MCF 10A (cell line): ENCODE measurements at regions not wholly inside any gene's neighbourhood (a gene's known extent, or its start where the extent isn't known, plus 50 kb on each side); places are given as distances from the start of the nearest gene placed in this dataset.

Experiments used
- BruUV-seq: library from RNA; stranded (reverse); fragments of 400-500 nt; replicated peaks from 2 replicates; lab custom pipeline; 2021; lab: Mats Ljungman, UMichigan
- CTCF ChIA-PET: fragments of 300-600 bp; sonication (Branson Sonifier 250); formaldehyde crosslinking; extraction: SDS; loops from one replicate; lab custom pipeline; 2021; ENCODE audit warnings: antibody characterized with exemption, inconsistent platforms; lab: Yijun Ruan, JAX
- POLR2A ChIA-PET: fragments of 300-600, 350-650 bp; sonication (Branson Sonifier 250); formaldehyde crosslinking; extraction: SDS; loops from one replicate; lab custom pipeline; 2020; ENCODE audit warnings: antibody characterized with exemption, inconsistent platforms; lab: Yijun Ruan, JAX
- DNase-seq: peaks from one replicate; pipeline ENCODE4 v3.0.0-alpha.2; 2018; ENCODE audit not compliant: unreplicated experiment
- H3K27ac Mint-ChIP-seq: one replicate; pipeline ENCODE4 v1.8.0; 2022; ENCODE audit warnings: mild to moderate bottlenecking, low read depth, mixed read lengths; ENCODE audit not compliant: unreplicated experiment
- H3K27me3 Mint-ChIP-seq: one replicate; pipeline ENCODE4 v1.8.0; 2022; ENCODE audit warnings: mixed read lengths; ENCODE audit not compliant: insufficient read depth, unreplicated experiment
- H3K36me3 Mint-ChIP-seq: one replicate; pipeline ENCODE4 v1.8.0; 2022; ENCODE audit warnings: mild to moderate bottlenecking, moderate library complexity, mixed read lengths; ENCODE audit not compliant: insufficient read depth, unreplicated experiment
- H3K4me1 Mint-ChIP-seq: one replicate; pipeline ENCODE4 v1.8.0; 2022; ENCODE audit warnings: mixed read lengths; ENCODE audit not compliant: insufficient read depth, unreplicated experiment
- H3K4me3 Mint-ChIP-seq: one replicate; pipeline ENCODE4 v1.8.0; 2022; ENCODE audit warnings: mild to moderate bottlenecking, moderate library complexity, mixed read lengths; ENCODE audit not compliant: unreplicated experiment
- H3K9me3 Mint-ChIP-seq: one replicate; pipeline ENCODE4 v1.8.0; 2022; ENCODE audit warnings: mixed read lengths; ENCODE audit not compliant: unreplicated experiment
- CTCF ChIP-seq: fragments of 200-600 bp; IDR thresholded peaks from one replicate; pipeline ENCODE4 v1.8.0; 2022; ENCODE audit warnings: antibody characterized with exemption, mild to moderate bottlenecking; ENCODE audit not compliant: unreplicated experiment
- intact Hi-C: fragments of 100-400 bp; cut with micrococcal nuclease; formaldehyde crosslinking; loops from 2 replicates; pipeline ENCODE4 v1.14.1; 2022

- TF ChIP-seq CTCF = no peak
- ChIA-PET POLR2A (interaction anchor here (0.7 kb wide), 1 partner anchor 925 kb away, joined by 4 read pairs; no protein-coding TSS in a partner anchor), CTCF (interaction anchor here (0.6 kb wide), 1 partner anchor 223 kb away, joined by 3 read pairs; no protein-coding TSS in a partner anchor)
- H3K27ac Mint-ChIP-seq = no peak overlapping the region
- H3K27me3 Mint-ChIP-seq = no peaks in the 10 kb centered on the region
- no peak overlapping the region for H3K4me3 Mint-ChIP-seq
- intact Hi-C loops = no loop called here
- no peak for DNase-seq
- peaks cover 7% of the 10 kb centered on the region for H3K9me3 Mint-ChIP-seq
- no peaks in the 10 kb centered on the region for H3K36me3 Mint-ChIP-seq
- no TSS peak for BruUV-seq
- H3K4me1 Mint-ChIP-seq = no peaks in the 10 kb centered on the region
These were observed 1207.8 kb downstream of the EFNB2 start for GRCh38 chr13:105327581-105328126.

- H3K27ac Mint-ChIP-seq = no peak overlapping the region
- ChIA-PET POLR2A (no interaction called here), CTCF (interaction anchor here (0.6 kb wide), 1 partner anchor 101 kb away, joined by 4 read pairs; no protein-coding TSS in a partner anchor)
- intact Hi-C loops = no loop called here
- H3K36me3 Mint-ChIP-seq = no peaks in the 10 kb centered on the region
- no peak for DNase-seq
- no peak overlapping the region for H3K4me3 Mint-ChIP-seq
- no peaks in the 10 kb centered on the region for H3K9me3 Mint-ChIP-seq
- no TSS peak for BruUV-seq
- H3K4me1 Mint-ChIP-seq = no peaks in the 10 kb centered on the region
- no peaks in the 10 kb centered on the region for H3K27me3 Mint-ChIP-seq
- TF ChIP-seq CTCF = no peak
These were observed 1215.6 kb downstream of the EFNB2 start for GRCh38 chr13:105319875-105320274.

GRCh38 chr13:105316731-105317130 is 1218.7 kb downstream of the EFNB2 start:
- Mint-ChIP-seq H3K36me3 (no peaks in the 10 kb centered on the region), H3K27me3 (no peaks in the 10 kb centered on the region), H3K4me1 (no peaks in the 10 kb centered on the region), H3K4me3 (no peak overlapping the region), H3K27ac (no peak overlapping the region), H3K9me3 (no peaks in the 10 kb centered on the region)
- POLR2A ChIA-PET = no interaction called here
- CTCF ChIA-PET = no interaction called here
- intact Hi-C loops = no loop called here
- TF ChIP-seq CTCF = no peak
- DNase-seq = no peak
- BruUV-seq = no TSS peak

- Mint-ChIP-seq H3K4me3 (no peak overlapping the region), H3K36me3 (no peaks in the 10 kb centered on the region), H3K27me3 (no peaks in the 10 kb centered on the region), H3K4me1 (no peaks in the 10 kb centered on the region), H3K27ac (no peak overlapping the region), H3K9me3 (no peaks in the 10 kb centered on the region)
- no peak for DNase-seq
- POLR2A ChIA-PET = no interaction called here
- CTCF ChIA-PET = no interaction called here
- no TSS peak for BruUV-seq
- no peak for TF ChIP-seq CTCF
- intact Hi-C loops = no loop called here
These were observed 1222.6 kb downstream of the EFNB2 start for GRCh38 chr13:105312906-105313305.
